ENCODE measurements at regions not wholly inside any gene's neighbourhood (a gene's known extent, or its start where the extent isn't known, plus 50 kb on each side); places are given as distances from the start of the nearest gene placed in this dataset.

DNA sequence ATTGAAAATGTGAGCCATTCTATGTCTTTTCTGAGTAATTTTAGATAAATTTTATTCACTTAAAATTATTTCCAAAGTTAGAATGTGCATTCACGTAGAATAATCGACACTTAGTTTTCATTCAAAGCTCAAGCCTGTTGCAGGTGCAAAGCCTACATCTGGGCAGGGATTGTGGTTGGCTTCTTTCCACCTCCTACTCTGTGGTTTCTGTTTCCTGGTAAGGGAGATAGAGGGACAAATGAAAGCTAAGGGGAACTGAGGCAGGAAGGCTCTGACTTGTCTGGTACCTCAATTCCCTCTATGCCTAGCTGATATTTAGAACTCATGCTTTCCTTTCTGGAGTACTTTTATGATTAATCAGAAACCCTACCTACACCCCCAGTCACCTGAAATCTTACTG lies 251.2 kb upstream of the DPYD start:
- TF ChIP-seq ZNF184 (tag by site-specific recombination; IDR thresholded peaks at IDR 0.05): no peak
- TF ChIP-seq, protein P1, sequence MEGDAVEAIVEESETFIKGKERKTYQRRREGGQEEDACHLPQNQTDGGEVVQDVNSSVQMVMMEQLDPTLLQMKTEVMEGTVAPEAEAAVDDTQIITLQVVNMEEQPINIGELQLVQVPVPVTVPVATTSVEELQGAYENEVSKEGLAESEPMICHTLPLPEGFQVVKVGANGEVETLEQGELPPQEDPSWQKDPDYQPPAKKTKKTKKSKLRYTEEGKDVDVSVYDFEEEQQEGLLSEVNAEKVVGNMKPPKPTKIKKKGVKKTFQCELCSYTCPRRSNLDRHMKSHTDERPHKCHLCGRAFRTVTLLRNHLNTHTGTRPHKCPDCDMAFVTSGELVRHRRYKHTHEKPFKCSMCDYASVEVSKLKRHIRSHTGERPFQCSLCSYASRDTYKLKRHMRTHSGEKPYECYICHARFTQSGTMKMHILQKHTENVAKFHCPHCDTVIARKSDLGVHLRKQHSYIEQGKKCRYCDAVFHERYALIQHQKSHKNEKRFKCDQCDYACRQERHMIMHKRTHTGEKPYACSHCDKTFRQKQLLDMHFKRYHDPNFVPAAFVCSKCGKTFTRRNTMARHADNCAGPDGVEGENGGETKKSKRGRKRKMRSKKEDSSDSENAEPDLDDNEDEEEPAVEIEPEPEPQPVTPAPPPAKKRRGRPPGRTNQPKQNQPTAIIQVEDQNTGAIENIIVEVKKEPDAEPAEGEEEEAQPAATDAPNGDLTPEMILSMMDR (tag by site-specific recombination; IDR thresholded peaks at IDR 0.05): no peak
- no peak for TF ChIP-seq ZNF138 (tag by site-specific recombination; IDR thresholded peaks at IDR 0.05; ENCODE audit: borderline replicate concordance)
- TF ChIP-seq ZNF416 (tag by site-specific recombination; IDR thresholded peaks at IDR 0.05): no peak
- no peak for TF ChIP-seq WT1 (tag by site-specific recombination; IDR thresholded peaks at IDR 0.05)
- no peak for TF ChIP-seq ZNF24 (tag by site-specific recombination; IDR thresholded peaks at IDR 0.05)
- TF ChIP-seq, protein P2, sequence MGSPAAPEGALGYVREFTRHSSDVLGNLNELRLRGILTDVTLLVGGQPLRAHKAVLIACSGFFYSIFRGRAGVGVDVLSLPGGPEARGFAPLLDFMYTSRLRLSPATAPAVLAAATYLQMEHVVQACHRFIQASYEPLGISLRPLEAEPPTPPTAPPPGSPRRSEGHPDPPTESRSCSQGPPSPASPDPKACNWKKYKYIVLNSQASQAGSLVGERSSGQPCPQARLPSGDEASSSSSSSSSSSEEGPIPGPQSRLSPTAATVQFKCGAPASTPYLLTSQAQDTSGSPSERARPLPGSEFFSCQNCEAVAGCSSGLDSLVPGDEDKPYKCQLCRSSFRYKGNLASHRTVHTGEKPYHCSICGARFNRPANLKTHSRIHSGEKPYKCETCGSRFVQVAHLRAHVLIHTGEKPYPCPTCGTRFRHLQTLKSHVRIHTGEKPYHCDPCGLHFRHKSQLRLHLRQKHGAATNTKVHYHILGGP (tag by site-specific recombination; IDR thresholded peaks at IDR 0.05): no peak
- TF ChIP-seq KLF1 (tag by site-specific recombination; IDR thresholded peaks at IDR 0.05): no peak
- TF ChIP-seq, protein P3, sequence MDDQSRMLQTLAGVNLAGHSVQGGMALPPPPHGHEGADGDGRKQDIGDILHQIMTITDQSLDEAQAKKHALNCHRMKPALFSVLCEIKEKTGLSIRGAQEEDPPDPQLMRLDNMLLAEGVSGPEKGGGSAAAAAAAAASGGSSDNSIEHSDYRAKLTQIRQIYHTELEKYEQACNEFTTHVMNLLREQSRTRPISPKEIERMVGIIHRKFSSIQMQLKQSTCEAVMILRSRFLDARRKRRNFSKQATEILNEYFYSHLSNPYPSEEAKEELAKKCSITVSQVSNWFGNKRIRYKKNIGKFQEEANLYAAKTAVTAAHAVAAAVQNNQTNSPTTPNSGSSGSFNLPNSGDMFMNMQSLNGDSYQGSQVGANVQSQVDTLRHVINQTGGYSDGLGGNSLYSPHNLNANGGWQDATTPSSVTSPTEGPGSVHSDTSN (CRISPR knock-in tag; IDR thresholded peaks at IDR 0.05): no peak
- TF ChIP-seq ZNF423 (tag by site-specific recombination; IDR thresholded peaks at IDR 0.05): no peak
- TF ChIP-seq, protein P4, sequence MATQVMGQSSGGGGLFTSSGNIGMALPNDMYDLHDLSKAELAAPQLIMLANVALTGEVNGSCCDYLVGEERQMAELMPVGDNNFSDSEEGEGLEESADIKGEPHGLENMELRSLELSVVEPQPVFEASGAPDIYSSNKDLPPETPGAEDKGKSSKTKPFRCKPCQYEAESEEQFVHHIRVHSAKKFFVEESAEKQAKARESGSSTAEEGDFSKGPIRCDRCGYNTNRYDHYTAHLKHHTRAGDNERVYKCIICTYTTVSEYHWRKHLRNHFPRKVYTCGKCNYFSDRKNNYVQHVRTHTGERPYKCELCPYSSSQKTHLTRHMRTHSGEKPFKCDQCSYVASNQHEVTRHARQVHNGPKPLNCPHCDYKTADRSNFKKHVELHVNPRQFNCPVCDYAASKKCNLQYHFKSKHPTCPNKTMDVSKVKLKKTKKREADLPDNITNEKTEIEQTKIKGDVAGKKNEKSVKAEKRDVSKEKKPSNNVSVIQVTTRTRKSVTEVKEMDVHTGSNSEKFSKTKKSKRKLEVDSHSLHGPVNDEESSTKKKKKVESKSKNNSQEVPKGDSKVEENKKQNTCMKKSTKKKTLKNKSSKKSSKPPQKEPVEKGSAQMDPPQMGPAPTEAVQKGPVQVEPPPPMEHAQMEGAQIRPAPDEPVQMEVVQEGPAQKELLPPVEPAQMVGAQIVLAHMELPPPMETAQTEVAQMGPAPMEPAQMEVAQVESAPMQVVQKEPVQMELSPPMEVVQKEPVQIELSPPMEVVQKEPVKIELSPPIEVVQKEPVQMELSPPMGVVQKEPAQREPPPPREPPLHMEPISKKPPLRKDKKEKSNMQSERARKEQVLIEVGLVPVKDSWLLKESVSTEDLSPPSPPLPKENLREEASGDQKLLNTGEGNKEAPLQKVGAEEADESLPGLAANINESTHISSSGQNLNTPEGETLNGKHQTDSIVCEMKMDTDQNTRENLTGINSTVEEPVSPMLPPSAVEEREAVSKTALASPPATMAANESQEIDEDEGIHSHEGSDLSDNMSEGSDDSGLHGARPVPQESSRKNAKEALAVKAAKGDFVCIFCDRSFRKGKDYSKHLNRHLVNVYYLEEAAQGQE (tag by site-specific recombination; IDR thresholded peaks at IDR 0.05): no peak
- no peak for TF ChIP-seq ZNF335 (tag by site-specific recombination; conservative IDR thresholded peaks at IDR 0.05)
- TF ChIP-seq, protein P5, sequence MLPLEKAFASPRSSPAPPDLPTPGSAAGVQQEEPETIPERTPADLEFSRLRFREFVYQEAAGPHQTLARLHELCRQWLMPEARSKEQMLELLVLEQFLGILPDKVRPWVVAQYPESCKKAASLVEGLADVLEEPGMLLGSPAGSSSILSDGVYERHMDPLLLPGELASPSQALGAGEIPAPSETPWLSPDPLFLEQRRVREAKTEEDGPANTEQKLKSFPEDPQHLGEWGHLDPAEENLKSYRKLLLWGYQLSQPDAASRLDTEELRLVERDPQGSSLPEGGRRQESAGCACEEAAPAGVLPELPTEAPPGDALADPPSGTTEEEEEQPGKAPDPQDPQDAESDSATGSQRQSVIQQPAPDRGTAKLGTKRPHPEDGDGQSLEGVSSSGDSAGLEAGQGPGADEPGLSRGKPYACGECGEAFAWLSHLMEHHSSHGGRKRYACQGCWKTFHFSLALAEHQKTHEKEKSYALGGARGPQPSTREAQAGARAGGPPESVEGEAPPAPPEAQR (tag by site-specific recombination; IDR thresholded peaks at IDR 0.05): no peak
- TF ChIP-seq ZNF114 (tag by site-specific recombination; IDR thresholded peaks at IDR 0.05): no peak
